ENCODE measurements at regions not wholly inside any gene's neighbourhood (a gene's known extent, or its start where the extent isn't known, plus 50 kb on each side); places are given as distances from the start of the nearest gene placed in this dataset.

GRCh38 chrX:26376037-26376708, 160.2 kb downstream of the MAGEB5 start:
- TF ChIP-seq CTCF (IDR thresholded peaks at IDR 0.05; ENCODE audit: poor library complexity) = no peak
- no peak for TF ChIP-seq EZH2 (IDR thresholded peaks at IDR 0.05; ENCODE audit: borderline replicate concordance)
- no peak for TF ChIP-seq EZH2phosphoT487 (IDR thresholded peaks at IDR 0.05; ENCODE audit: low read depth, severe bottlenecking, unreplicated experiment)
